Cardiac muscle cell (in vitro differentiated cells and primary cell): ENCODE measurements at regions not wholly inside any gene's neighbourhood (a gene's known extent, or its start where the extent isn't known, plus 50 kb on each side); places are given as distances from the start of the nearest gene placed in this dataset.

Experiments used
- DNase-seq, 2 donors: peaks; one replicate each; pipeline versions ENCODE4 v3.0.0 to v3.0.0-alpha.2; 2010 to 2017; ENCODE audit warnings: low read depth in 1 of 2, low spot score in 1 of 2
- H3K27ac ChIP-seq: fragments of 200-600 bp; sonication (generic); 2 replicates; pipeline ENCODE4 v1.5.1; 2016
- H3K27me3 ChIP-seq: fragments of 200-600 bp; sonication (generic); 2 replicates; pipeline ENCODE4 v1.6.0; 2016; ENCODE audit warnings: control low read depth
- H3K36me3 ChIP-seq: fragments of 200-600 bp; sonication (generic); 2 replicates; pipeline ENCODE4 v1.5.1; 2016; ENCODE audit warnings: control low read depth
- H3K4me1 ChIP-seq: fragments of 200-600 bp; sonication (generic); 2 replicates; pipeline ENCODE4 v1.8.1; 2017; ENCODE audit warnings: low read depth, mild to moderate bottlenecking, mixed run types
- H3K4me3 ChIP-seq: fragments of 200-600 bp; sonication (generic); 2 replicates; pipeline ENCODE4 v1.5.1; 2016; ENCODE audit warnings: mild to moderate bottlenecking
- H3K9me3 ChIP-seq: fragments of 200-600 bp; sonication (generic); 2 replicates; pipeline ENCODE4 v1.5.1; 2017; ENCODE audit warnings: low read depth, mild to moderate bottlenecking, control low read depth
- CTCF ChIP-seq: IDR thresholded peaks from 2 replicates; pipeline ENCODE4 v1.5.1; 2012; ENCODE audit warnings: low read depth, mild to moderate bottlenecking, low read length

- DNase-seq, result peak in 1 of 2 donors; percentile 92
- Histone ChIP-seq H3K9me3 (no peaks in the 10 kb centered on the region), H3K4me1 (no peaks in the 10 kb centered on the region), H3K4me3 (no peak overlapping the region), H3K27ac (no peak overlapping the region), H3K36me3 (no peaks in the 10 kb centered on the region), H3K27me3 (no peaks in the 10 kb centered on the region)
- TF ChIP-seq CTCF, result no peak
Observed at GRCh38 chr9:91495450-91495849, 71.8 kb upstream of the NFIL3 start.

GRCh38 chr9:91494751-91495150, 71.1 kb upstream of the NFIL3 start:
- no peak for TF ChIP-seq CTCF
- no peaks in the 10 kb centered on the region for H3K27me3 ChIP-seq
- no peaks in the 10 kb centered on the region for H3K9me3 ChIP-seq
- H3K4me3 ChIP-seq, result no peak overlapping the region
- no peaks in the 10 kb centered on the region for H3K4me1 ChIP-seq
- H3K27ac ChIP-seq, result no peak overlapping the region
- no peak for DNase-seq
- H3K36me3 ChIP-seq, result no peaks in the 10 kb centered on the region

GRCh38 chr9:91492237-91492636, 68.6 kb upstream of the NFIL3 start:
- Histone ChIP-seq H3K36me3 (no peaks in the 10 kb centered on the region), H3K4me3 (no peak overlapping the region), H3K27ac (no peak overlapping the region), H3K9me3 (no peaks in the 10 kb centered on the region), H3K4me1 (no peaks in the 10 kb centered on the region), H3K27me3 (no peaks in the 10 kb centered on the region)
- no peak for TF ChIP-seq CTCF
- no peak for DNase-seq

GRCh38 chr9:91491624-91492023, 68.0 kb upstream of the NFIL3 start:
- H3K4me3 ChIP-seq, result no peak overlapping the region
- no peaks in the 10 kb centered on the region for H3K27me3 ChIP-seq
- no peak for TF ChIP-seq CTCF
- no peak for DNase-seq
- H3K9me3 ChIP-seq, result no peaks in the 10 kb centered on the region
- H3K36me3 ChIP-seq, result no peaks in the 10 kb centered on the region
- no peak overlapping the region for H3K27ac ChIP-seq
- no peaks in the 10 kb centered on the region for H3K4me1 ChIP-seq

- no peak overlapping the region for H3K27ac ChIP-seq
- H3K9me3 ChIP-seq, result no peaks in the 10 kb centered on the region
- no peak for DNase-seq
- H3K4me1 ChIP-seq, result no peaks in the 10 kb centered on the region
- H3K4me3 ChIP-seq, result no peak overlapping the region
- no peaks in the 10 kb centered on the region for H3K36me3 ChIP-seq
- no peak for TF ChIP-seq CTCF
- no peaks in the 10 kb centered on the region for H3K27me3 ChIP-seq
Observed at GRCh38 chr9:91489361-91489899, 65.8 kb upstream of the NFIL3 start.

GRCh38 chr9:91488341-91488740, 64.7 kb upstream of the NFIL3 start:
- Histone ChIP-seq H3K4me3 (no peak overlapping the region), H3K36me3 (no peaks in the 10 kb centered on the region), H3K27ac (no peak overlapping the region), H3K9me3 (no peaks in the 10 kb centered on the region), H3K27me3 (no peaks in the 10 kb centered on the region), H3K4me1 (no peaks in the 10 kb centered on the region)
- no peak for TF ChIP-seq CTCF
- no peak for DNase-seq
